Uterus (tissue), 3 donors: ENCODE measurements at regions not wholly inside any gene's neighbourhood (a gene's known extent, or its start where the extent isn't known, plus 50 kb on each side); places are given as distances from the start of the nearest gene placed in this dataset.

Experiments used
- DNase-seq, 2 donors: peaks; one replicate each; pipeline ENCODE4 v3.0.0-alpha.2; 2019 to 2020
- H3K27ac ChIP-seq, 2 donors: fragments of 200-600 bp; sonication (generic); 1 replicate in 1 of 2; 2 replicates in 1 of 2; pipeline ENCODE4 v1.5.1; 2016 to 2018
- H3K27me3 ChIP-seq, 2 donors: fragments of 200-600 bp; sonication (generic); one replicate each; pipeline ENCODE4 v1.5.1; 2018 to 2019; ENCODE audit warnings: control low read depth in 1 of 2
- H3K36me3 ChIP-seq, 2 donors: fragments of 200-600 bp; sonication (generic); one replicate each; pipeline ENCODE4 v1.5.1; 2019; ENCODE audit warnings: control low read depth in 1 of 2
- H3K4me1 ChIP-seq, 2 donors: fragments of 200-600 bp; sonication (generic); one replicate each; pipeline ENCODE4 v1.5.1; 2018 to 2019; ENCODE audit warnings: control low read depth in 1 of 2
- H3K4me3 ChIP-seq, 2 donors: fragments of 200-600 bp; sonication (generic); 1 replicate in 1 of 2; 2 replicates in 1 of 2; pipeline ENCODE4 v1.5.1; 2018 to 2019; ENCODE audit warnings: mild to moderate bottlenecking in 1 of 2
- H3K9me3 ChIP-seq, 2 donors: fragments of 200-600 bp; sonication (generic); one replicate each; pipeline ENCODE4 v1.5.1; 2019; ENCODE audit warnings: control low read depth in 1 of 2
- POLR2A ChIP-seq, 2 donors: fragments of 450-650 bp; IDR thresholded peaks; one replicate each; pipeline ENCODE4 v1.6.1; 2016; ENCODE audit warnings: antibody characterized with exemption in 2 of 2, mild to moderate bottlenecking in 1 of 2, moderate library complexity in 1 of 2
- intact Hi-C: fragments of 100-400 bp; cut with DNase I; formaldehyde crosslinking; loops from one replicate; pipeline ENCODE4 v1.15.1; 2023; ENCODE audit warnings: low total_unique reads
- TF ChIP-seq, protein P1 (sequence below), 4 experiments: fragments of 200-600 bp in 2 of 4; fragments of 450-650 bp in 2 of 4; sonication (generic) in 2 of 4; IDR thresholded peaks; one replicate each; pipeline ENCODE4 v1.5.1; 2016 to 2019; ENCODE audit warnings: antibody characterized with exemption in 4 of 4, mild to moderate bottlenecking in 2 of 4, moderate library complexity in 1 of 4
- donor health status: DM: yes; HTN: yes; CAD: no.

DNA sequence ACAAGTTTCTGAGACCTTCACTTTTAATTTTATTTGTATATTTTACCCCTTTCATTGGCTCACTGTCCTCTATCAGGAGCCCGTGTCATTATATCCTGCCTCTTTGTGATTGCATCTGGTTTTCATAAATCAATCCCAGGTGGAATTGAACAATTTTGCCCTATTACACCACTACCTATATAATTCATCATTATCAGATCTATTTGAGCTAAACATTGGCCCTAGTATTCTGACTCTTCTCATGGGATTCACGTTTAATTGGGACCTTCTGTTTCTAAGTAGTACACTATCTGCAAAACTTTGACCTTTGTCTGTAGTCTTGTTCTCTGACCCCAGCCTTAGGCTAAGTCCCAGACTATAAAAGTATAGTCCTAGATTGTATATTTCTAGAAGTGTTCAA is 114.1 kb downstream of the FAT4 start:
- Histone ChIP-seq H3K9me3 (peaks cover 0 to 3% of the 10 kb centered on the region in 2 donors), H3K27me3 (no peaks in the 10 kb centered on the region), H3K4me1 (no peaks in the 10 kb centered on the region), H3K27ac (no peak overlapping the region), H3K36me3 (no peaks in the 10 kb centered on the region), H3K4me3 (no peak overlapping the region)
- TF ChIP-seq, protein P1, sequence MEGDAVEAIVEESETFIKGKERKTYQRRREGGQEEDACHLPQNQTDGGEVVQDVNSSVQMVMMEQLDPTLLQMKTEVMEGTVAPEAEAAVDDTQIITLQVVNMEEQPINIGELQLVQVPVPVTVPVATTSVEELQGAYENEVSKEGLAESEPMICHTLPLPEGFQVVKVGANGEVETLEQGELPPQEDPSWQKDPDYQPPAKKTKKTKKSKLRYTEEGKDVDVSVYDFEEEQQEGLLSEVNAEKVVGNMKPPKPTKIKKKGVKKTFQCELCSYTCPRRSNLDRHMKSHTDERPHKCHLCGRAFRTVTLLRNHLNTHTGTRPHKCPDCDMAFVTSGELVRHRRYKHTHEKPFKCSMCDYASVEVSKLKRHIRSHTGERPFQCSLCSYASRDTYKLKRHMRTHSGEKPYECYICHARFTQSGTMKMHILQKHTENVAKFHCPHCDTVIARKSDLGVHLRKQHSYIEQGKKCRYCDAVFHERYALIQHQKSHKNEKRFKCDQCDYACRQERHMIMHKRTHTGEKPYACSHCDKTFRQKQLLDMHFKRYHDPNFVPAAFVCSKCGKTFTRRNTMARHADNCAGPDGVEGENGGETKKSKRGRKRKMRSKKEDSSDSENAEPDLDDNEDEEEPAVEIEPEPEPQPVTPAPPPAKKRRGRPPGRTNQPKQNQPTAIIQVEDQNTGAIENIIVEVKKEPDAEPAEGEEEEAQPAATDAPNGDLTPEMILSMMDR (IDR thresholded peaks at IDR 0.05) = no peak
- intact Hi-C loops = no loop called here
- no peak for DNase-seq

DNA sequence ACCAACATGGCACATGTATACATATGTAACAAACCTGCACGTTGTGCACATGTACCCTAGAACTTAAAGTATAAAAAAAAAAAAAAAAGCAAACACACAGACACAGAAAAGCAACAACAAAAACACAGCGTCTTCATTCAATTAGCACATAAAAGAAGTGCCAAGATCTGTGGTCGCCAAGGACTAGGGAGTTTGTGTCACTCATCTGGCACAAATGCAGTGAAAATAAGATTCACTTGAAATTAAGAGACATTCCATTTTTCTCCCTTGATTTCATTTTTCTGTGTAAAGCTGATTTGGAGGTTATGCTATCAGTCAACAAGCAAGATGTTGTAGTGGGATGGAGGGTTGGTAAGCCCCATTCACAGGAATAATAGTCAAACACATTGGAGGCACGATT is 115.3 kb downstream of the FAT4 start:
- H3K27me3 ChIP-seq = no peaks in the 10 kb centered on the region
- H3K27ac ChIP-seq = no peak overlapping the region
- DNase-seq = no peak
- TF ChIP-seq, protein P1 (IDR thresholded peaks at IDR 0.05) = no peak
- no peak for TF ChIP-seq POLR2A (IDR thresholded peaks at IDR 0.05)
- intact Hi-C loops = no loop called here
- H3K4me1 ChIP-seq = no peaks in the 10 kb centered on the region
- H3K4me3 ChIP-seq = no peak overlapping the region
- H3K36me3 ChIP-seq = no peaks in the 10 kb centered on the region
- H3K9me3 ChIP-seq = no peaks in the 10 kb centered on the region

DNA sequence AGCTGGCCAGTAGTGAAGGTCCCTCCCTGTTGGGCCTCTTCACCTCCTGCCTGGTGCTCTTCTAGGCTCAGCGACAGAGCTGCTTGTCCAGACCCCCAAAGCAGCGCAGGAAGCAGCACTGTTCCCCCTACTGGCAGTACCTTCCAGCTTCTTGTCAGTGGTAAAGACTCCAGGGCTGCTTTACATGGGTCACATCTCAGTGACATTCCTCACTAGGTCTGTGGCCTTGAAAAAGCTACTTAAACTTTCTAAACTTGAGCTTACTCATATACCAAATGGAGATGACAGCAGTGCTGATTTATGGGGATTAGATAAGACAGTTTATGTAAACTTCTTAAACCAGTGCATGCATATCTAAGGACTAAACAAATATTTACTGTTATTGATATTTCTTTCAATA is 117.3 kb downstream of the FAT4 start:
- TF ChIP-seq, protein P1 (IDR thresholded peaks at IDR 0.05) = no peak
- no peak for TF ChIP-seq POLR2A (IDR thresholded peaks at IDR 0.05)
- intact Hi-C loops = no loop called here
- H3K4me3 ChIP-seq = no peak overlapping the region
- no peaks in the 10 kb centered on the region for H3K27me3 ChIP-seq
- no peak for DNase-seq
- no peaks in the 10 kb centered on the region for H3K9me3 ChIP-seq
- no peak overlapping the region for H3K27ac ChIP-seq
- H3K36me3 ChIP-seq = no peaks in the 10 kb centered on the region
- H3K4me1 ChIP-seq = no peaks in the 10 kb centered on the region

DNA sequence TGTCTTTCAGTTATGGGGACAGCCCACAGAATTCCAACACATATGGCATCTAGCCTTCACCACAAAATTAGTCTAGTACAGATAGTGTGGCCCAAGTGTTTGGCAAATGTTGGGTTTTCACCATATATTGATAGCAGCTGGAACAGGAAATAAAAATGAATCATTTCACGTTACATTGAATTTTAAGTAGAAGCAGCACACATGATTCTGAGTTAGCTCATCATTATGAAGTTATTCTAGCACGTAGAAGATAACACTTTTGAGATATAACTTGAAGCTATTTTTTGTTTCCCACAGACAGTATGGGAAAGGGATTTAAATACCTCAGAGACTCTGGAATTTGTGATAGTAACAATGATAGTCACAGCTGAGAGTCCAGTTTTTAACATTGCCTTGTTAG is 118.7 kb downstream of the FAT4 start:
- Histone ChIP-seq H3K36me3 (no peaks in the 10 kb centered on the region), H3K4me1 (no peaks in the 10 kb centered on the region), H3K27ac (no peak overlapping the region), H3K27me3 (no peaks in the 10 kb centered on the region), H3K9me3 (no peaks in the 10 kb centered on the region), H3K4me3 (no peak overlapping the region)
- no peak for DNase-seq
- intact Hi-C loops = no loop called here
- TF ChIP-seq, protein P1 (IDR thresholded peaks at IDR 0.05) = no peak
- TF ChIP-seq POLR2A (IDR thresholded peaks at IDR 0.05) = no peak

DNA sequence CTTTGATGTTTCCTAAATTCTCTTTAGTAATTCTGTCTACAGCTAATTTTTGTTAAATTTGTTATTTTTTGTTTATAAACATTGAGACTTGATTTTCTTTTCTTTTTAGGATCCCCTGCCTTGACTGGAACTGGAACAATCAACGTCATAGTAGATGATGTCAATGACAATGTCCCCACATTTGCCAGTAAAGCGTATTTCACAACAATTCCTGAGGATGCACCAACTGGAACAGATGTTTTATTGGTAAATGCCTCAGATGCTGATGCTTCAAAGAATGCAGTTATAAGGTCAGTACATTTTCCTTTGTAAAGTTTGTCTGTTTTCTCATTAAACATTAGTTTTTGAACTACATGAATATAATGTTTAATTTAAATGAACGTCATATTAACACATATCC is 119.4 kb downstream of the FAT4 start:
- Histone ChIP-seq H3K27ac (no peak overlapping the region), H3K27me3 (no peaks in the 10 kb centered on the region), H3K9me3 (no peaks in the 10 kb centered on the region), H3K4me3 (no peak overlapping the region), H3K4me1 (no peaks in the 10 kb centered on the region), H3K36me3 (no peaks in the 10 kb centered on the region)
- DNase-seq = no peak
- intact Hi-C loops = no loop called here
- TF ChIP-seq, protein P1 (IDR thresholded peaks at IDR 0.05) = no peak
- no peak for TF ChIP-seq POLR2A (IDR thresholded peaks at IDR 0.05)
